ENCODE measurements at regions not wholly inside any gene's neighbourhood (a gene's known extent, or its start where the extent isn't known, plus 50 kb on each side); places are given as distances from the start of the nearest gene placed in this dataset.
"Not testable (repeated sequence)": the region's sequence is repeated elsewhere in the genome, so short reads cannot be mapped to it uniquely, and the experiment has no call there.

DNA sequence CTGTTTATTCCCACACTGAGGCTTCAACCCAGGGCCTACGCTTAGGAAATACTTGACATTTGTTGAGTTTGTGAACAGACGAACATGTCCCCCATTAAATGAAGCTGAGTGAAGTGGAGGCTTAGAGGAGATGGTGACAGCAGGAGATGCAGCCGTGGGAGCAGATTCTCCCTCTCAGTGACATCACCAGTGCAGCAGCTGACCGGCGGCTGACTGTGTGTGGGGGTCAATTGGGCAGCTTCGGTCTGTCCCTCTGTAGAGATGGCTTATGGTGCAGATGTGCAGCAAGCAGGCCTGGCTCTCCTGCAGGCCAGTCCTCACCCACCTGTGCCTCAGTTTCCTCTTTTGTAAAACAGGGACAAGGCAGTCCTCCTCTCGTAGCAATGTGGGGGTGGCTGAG lies 201.8 kb downstream of the RTP5 start:
- not testable (repeated sequence) for DNase-seq (ENCODE audit: low read depth)

DNA sequence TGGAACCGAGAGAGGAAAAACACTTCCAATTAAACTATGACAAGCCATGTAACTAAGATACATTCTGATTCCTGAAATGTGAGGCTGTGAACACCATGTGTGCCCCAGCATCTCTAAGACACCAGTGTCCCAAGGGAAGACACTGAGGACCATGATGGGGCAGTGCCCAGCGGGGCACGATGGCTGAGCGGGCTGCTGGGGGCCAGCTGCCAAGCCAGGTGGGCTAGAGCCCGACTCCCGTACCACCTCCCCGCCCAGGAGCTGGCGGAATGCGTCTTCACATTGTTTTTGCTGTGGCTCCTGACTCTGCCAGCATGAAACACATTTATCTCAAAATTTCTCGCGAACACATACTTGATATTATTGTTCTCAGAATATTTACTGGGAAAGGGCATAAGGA lies 202.4 kb downstream of the RTP5 start:
- not testable (repeated sequence) for DNase-seq (ENCODE audit: low read depth)

GRCh38 chr2:242075168-242075567 lies 205.6 kb downstream of the RTP5 start:
- peak; percentile 55 for DNase-seq (ENCODE audit: low read depth)

GRCh38 chr2:242075696-242076095 lies 206.2 kb downstream of the RTP5 start:
- no peak for DNase-seq (ENCODE audit: low read depth)

DNA sequence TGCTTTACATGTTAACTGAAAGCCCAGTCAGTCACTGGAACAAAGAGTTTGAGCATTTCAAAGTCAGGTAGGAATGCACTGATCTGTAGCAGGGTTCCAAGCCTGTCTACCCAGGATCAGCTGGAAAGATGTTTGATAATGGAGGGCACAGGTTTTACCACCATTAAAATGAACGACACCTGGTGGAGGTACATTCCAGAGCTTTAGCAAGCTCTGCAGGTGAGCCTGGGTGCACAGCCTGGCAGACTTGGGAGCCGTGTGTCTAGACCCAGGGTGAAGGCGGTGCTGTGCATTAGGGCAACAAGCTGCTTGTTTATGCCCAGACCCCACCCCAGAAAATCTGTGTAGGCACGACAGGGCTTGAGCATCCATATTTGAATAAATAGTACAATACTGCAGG lies 206.7 kb downstream of the RTP5 start:
- not testable (repeated sequence) for DNase-seq (ENCODE audit: low read depth)

- not testable (repeated sequence) for DNase-seq (ENCODE audit: low read depth)
Observed at GRCh38 chr2:242078426-242078825, 208.9 kb downstream of the RTP5 start.

DNA sequence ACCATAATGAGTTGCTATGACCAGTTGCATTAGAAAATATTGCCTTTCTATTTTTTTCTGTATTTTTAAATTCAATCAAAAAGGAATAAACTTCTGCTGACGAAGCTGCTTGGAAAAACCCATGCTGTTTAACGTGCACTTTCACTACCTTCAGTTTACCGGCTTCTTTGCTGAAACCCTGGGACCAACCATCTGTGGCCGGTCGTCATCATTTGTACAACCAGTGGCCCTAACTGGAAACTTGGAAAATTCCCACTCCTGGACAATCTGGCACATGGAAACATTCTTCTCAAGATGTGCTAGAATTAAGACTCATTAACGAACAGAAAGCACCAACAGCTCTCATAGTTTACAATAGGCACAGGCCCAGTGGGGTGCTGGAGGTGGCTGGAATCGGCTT lies 210.3 kb downstream of the RTP5 start:
- DNase-seq (ENCODE audit: low read depth) = not testable (repeated sequence)

- DNase-seq (ENCODE audit: low read depth) = not testable (repeated sequence)
Observed at GRCh38 chr2:242080575-242081214, 211.2 kb downstream of the RTP5 start.

GRCh38 chr2:242084034-242084433 lies 214.5 kb downstream of the RTP5 start:
- DNase-seq (ENCODE audit: low read depth) = not testable (repeated sequence)

GRCh38 chr2:242085024-242085674 lies 215.6 kb downstream of the RTP5 start:
- not testable (repeated sequence) for DNase-seq (ENCODE audit: low read depth)

- DNase-seq (ENCODE audit: low read depth) = no peak
Observed at GRCh38 chr2:242085941-242086621, 216.6 kb downstream of the RTP5 start.

GRCh38 chr2:242088044-242088443 lies 218.5 kb downstream of the RTP5 start:
- not testable (repeated sequence) for DNase-seq (ENCODE audit: low read depth)

DNA sequence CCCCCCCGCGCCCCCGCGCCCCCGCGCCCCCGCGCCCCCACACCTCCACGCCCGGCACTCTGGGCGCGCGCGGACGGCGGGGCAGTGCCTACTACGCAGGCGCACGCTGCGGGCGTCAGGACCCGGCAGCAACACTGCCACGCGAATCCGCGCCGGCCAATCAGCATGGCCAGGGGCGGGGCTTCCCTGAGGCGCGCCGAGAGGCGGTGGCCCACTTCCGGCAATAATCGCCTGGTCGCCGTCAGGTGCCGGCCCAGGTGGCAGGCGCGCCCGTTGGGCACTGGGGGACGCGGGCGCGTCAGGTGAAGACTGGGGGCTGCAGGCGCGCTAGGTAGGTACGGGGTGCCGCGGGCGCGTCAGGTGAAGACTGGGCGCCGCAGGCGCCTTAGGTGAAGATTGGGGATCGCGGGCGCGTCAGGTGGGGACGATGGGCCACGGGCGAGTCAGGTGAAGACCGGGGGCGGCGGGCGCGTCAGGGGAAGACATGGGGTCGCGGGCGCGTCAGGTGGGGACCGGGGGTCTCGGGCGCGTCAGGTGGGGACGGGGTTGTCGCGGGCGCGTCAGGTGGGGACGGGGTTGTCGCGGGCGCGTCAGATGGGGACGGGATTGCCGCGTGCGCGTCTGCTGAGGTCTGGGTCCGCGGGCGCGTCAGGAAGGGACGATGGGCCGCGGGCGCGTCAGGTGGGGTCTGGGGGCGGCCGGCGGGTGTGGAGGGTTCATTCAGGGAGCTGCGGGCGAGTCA lies 219.1 kb downstream of the RTP5 start:
- DNase-seq (ENCODE audit: low read depth) = peak; percentile 63

DNA sequence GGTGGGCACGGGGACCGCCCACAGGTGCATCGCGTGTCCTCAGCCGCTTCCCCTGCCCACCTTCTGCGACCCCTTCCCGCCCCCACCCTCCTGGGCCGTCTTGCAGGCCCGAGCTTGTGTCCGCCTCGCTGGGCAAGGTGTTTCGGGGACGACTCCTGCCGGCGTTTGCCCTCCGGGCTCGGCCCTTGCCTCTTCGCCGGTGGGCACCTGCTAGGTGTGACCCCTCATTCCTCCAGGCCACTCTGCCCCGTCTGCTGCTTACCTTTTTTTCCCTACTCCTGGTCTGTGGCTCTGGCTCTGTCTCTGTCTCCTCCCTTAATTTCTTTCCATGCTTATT lies 219.7 kb downstream of the RTP5 start:
- DNase-seq (ENCODE audit: low read depth) = not testable (repeated sequence)

DNA sequence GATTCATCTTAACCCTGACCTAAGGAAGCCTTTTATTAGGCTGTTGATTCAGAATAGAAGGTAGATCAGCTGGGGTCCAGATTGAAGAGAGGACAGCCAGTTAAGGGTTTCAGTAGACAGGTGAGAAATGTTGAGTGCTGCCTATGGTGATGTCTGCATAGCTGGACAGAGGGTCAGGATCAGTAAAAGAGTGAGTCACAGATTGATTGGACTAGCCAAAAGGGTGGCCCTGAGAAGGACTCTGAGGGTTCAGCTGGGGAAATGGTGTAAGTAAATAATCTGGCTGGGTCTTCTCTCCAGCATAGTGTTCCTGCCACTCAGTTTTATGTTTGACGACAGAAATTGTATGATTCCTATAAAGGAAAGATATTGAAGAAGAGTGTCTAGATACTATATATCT lies 227.7 kb downstream of the RTP5 start:
- DNase-seq (ENCODE audit: low read depth) = not testable (repeated sequence)

GRCh38 chr2:242098034-242098433 lies 228.5 kb downstream of the RTP5 start:
- no peak for DNase-seq (ENCODE audit: low read depth)

- DNase-seq (ENCODE audit: low read depth) = no peak
Observed at GRCh38 chr2:242098445-242099128, 229.1 kb downstream of the RTP5 start.

DNA sequence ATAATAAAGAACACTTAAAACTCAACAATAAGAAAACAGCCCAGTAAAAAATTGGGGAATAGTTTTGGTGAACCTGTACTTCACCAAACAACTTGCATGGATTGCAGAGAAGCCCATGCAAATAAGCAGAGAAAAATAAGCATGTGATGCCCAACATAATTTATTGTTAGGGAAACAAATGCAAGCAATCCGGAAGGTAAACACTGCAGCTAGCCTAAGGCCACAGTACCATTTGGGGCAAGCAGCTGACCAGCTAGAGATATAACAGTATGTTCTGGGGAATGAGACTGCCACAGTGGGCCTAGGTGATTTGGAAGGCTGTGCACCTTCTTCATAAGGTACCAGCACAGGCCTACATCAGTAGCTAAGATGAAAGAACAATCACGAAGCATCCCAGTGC lies 233.6 kb downstream of the RTP5 start:
- not testable (repeated sequence) for DNase-seq (ENCODE audit: low read depth)

GRCh38 chr2:242104202-242104956 lies 234.8 kb downstream of the RTP5 start:
- DNase-seq (ENCODE audit: low read depth) = not testable (repeated sequence)

DNA sequence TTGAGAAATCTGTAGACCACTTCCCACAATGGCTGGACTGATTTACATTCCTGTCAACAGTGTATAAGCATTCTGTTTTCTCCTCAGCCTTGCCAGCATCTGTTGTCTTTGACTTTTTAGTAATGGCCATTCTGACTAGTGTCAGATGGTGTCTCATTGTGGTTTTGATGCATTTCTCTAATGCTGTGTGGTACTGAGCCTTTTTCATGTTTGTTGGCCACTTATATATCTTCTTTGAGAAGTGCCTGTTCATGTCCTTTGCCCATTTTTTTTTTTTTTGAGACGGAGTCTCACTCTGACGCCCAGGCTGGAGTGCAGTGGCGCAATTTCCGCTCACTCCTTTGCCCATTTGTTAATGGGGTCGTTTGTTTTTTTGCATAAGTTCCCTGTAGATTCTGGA lies 237.5 kb downstream of the RTP5 start:
- not testable (repeated sequence) for DNase-seq (ENCODE audit: low read depth)

GRCh38 chr2:242108797-242109500 lies 239.4 kb downstream of the RTP5 start:
- not testable (repeated sequence) for DNase-seq (ENCODE audit: low read depth)
